CD4-positive, alpha-beta T cell treated with Interleukin-15 for 4 hours (primary cell): ENCODE measurements at regions not wholly inside any gene's neighbourhood (a gene's known extent, or its start where the extent isn't known, plus 50 kb on each side); places are given as distances from the start of the nearest gene placed in this dataset.
"Not testable (repeated sequence)": the region's sequence is repeated elsewhere in the genome, so short reads cannot be mapped to it uniquely, and the experiment has no call there.

ENCODE experiments used
- DNase-seq: peaks from one replicate; pipeline ENCODE4 v3.0.0-alpha.2; 2020; ENCODE audit warnings: low spot score

GRCh38 chr14:106679776-106680175 is 1153.4 kb downstream of the TMEM121 start:
- no peak for DNase-seq

GRCh38 chr14:106681161-106681560 is 1154.8 kb downstream of the TMEM121 start:
- DNase-seq: no peak

DNA sequence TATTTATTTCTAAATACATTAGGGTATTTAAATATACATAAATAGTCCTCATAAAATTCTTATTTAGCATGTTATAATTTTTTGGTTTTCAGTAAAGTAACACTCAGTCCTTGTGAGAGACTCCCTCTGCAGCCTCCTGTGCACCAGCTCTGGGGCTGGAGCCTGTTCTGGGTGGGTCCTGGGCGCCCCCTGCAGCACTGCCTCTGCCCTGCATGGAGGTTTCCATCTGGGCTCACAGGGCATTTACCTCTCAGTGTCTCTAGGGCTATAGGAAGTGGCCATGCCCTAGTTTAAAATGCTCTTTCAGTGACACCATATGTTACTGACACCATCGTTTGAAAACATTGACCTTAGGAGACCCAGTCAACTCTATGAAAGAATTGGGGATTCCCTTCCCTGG is 1155.2 kb downstream of the TMEM121 start:
- no peak for DNase-seq

DNA sequence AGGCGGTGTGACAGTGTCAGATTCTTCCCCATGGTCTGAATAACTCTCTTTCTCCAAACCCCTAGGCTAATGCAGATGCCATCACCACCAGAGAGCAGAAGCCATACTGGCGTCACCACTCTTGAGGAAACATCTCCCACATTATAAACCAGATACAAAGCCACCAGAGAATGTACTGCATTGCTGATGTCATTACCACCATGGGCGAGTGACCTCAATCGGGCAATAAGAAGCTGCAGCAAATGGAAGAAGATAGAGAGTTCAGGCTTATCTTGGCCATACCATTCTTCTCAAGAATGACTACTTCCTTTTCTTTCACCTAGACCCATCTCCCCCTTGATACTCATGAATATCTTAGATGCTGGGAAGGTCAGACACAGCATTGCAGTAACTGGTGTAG is 1157.2 kb downstream of the TMEM121 start:
- no peak for DNase-seq

- DNase-seq: no peak
These were observed 1160.2 kb downstream of the TMEM121 start for GRCh38 chr14:106686533-106686932.

GRCh38 chr14:106690333-106690891 is 1164.0 kb downstream of the TMEM121 start:
- no peak for DNase-seq

- DNase-seq: peak; percentile 44
These were observed 1165.4 kb downstream of the TMEM121 start for GRCh38 chr14:106691601-106692291.

GRCh38 chr14:106694638-106695393 is 1168.4 kb downstream of the TMEM121 start:
- peak; percentile 58 for DNase-seq

DNA sequence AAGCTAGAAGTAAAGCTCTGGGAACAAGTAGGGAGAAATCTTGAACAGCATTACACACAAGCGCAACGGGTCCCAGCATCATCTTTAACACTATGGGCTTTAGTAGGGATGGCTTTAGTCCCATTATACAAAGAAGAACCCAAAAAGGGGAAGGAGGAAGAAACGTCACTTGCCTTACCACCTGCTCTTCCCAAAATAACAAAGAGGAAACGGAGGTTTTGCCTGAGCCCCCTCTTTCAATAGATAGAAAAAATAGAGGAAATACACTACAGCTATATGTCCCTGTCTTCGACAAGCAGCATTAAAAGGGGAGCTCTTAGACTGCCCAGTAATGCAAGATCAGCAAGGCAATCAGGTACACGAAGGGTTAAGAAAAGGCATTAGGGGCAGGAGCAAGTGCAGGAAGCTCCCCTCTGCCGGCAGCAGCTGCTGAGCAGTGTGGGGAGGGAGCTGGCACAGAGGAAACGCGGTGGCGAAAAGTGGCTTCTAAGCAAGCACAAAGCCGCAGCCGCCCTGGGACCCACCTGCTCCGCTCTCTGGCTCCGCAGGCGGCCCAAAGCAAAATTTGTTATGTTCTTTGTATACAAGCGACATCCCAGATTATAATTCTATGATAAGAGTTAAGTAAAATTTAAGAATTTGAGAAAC is 1172.4 kb downstream of the TMEM121 start:
- peak; percentile 24 for DNase-seq

DNA sequence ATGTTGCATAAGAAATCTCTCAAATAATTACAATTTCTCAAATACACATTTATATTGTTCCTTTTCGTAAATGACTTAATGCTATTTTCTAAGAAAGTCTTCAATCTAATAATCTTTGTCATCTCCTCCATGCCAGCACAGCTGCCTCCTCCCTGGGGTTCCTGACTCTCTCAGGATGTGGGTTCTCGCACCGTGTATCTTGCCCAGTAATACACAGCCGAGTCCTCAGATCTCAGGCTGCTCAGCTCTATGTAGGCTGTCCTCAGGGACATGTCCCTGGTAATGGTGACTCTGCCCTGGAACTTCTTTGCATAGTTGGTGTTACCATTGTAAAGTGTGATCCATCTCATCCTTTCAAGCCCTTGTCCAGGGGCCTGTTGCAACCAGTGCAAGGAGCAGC is 1177.3 kb downstream of the TMEM121 start:
- DNase-seq: not testable (repeated sequence)

- not testable (repeated sequence) for DNase-seq
These were observed 1180.1 kb downstream of the TMEM121 start for GRCh38 chr14:106706488-106706887.

GRCh38 chr14:106710187-106710586 is 1183.8 kb downstream of the TMEM121 start:
- DNase-seq: not testable (repeated sequence)

DNA sequence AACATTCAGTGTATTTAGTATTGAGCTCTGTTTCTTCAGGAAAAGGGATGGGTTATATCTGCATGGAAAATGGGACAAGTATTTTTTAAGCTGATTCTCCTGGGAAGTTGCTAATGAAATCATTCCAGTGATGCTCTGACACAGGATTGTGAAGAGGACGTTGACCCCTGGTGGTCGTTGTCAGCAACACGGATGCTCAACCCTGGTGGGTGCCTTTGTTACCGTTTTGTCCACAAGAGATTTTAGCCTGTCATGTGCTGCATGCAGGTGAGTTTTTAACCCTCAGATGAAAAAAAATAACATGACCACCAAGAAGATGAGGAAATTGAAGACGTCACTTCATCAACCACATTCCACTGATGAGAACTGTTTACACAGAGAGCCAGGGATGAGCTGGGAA is 1186.1 kb downstream of the TMEM121 start:
- DNase-seq: not testable (repeated sequence)

- DNase-seq: peak; percentile 15
These were observed 1188.4 kb downstream of the TMEM121 start for GRCh38 chr14:106714446-106715428.

DNA sequence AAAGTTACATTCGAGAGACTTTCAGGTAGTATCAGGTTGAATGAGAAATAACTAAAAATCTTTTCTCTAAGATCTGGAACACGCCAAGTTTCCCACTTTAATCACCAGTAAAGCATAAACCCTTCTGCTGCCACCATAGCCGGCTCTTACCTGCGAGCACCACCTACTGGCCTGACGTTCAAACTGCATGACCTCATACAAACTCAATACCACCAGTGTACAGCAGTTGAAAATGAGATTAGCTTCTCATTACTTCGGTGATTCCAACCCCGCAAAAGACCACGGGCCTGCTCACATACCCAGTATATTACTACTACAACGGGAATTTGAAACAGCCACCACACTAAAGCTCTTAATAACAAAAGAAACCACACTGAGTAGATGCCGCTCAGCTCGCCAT is 1191.2 kb downstream of the TMEM121 start:
- DNase-seq: not testable (repeated sequence)

DNA sequence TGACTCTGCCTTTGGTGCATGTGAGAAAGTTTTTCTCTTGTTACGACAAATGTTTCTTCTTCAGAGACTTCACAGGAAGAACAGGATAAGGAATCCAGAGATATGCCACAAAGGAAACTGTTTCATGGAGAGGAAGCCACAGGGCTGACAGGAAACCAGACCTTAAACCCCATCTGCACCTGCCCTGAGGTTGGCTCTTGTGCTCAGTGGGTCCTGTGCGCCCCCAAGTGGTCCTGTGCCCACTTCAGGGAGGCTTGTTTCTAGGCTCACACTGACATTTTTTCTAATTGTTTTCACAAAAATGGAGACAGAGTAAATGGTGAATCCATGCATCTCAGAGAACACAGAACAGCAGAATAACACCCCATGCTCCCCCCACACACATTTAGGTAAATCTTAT is 1193.5 kb downstream of the TMEM121 start:
- DNase-seq: peak; percentile 52

DNA sequence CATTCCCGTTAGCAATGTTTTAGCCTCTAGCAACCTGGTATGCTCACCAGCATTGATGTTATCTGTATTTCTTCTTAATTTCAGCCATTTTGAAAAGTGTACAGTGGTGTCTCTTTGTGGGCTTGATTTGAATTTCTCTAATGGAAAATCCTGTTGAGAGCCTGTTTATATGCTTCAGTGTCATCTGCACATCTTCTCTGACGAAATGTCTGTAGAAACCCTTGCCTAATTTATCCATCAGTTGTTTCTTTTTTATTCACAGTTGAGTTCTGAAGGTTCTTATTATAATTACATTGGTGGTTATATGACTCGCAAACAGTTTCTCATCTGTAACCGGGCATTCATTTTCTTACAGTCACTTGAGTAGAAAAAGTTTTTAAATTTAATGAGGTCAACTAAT is 1195.5 kb downstream of the TMEM121 start:
- DNase-seq: not testable (repeated sequence)

GRCh38 chr14:106722813-106723687 is 1196.7 kb downstream of the TMEM121 start:
- DNase-seq: not testable (repeated sequence)

- not testable (repeated sequence) for DNase-seq
These were observed 1201.6 kb downstream of the TMEM121 start for GRCh38 chr14:106727962-106728361.

DNA sequence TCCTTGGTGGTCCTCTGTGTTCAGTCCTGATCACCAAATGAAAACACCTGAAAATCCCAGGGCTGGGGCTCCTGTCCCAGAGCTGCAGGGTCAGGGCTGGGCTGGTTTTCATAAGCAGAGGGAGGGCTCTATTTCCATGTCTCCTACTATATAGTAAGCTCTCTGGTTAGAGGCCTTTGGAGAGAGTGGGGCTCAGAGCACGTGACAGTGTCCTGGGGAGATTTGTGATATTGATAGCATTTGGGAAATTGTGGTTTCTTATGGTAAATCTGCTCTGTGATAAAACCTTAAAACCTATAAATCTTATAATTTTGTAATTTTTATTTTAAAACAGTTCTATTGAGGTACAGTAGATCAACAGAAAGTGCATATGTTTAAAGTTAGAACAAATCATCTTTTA is 1202.2 kb downstream of the TMEM121 start:
- DNase-seq: no peak
